ENCODE measurements at regions not wholly inside any gene's neighbourhood (a gene's known extent, or its start where the extent isn't known, plus 50 kb on each side); places are given as distances from the start of the nearest gene placed in this dataset.

DNA sequence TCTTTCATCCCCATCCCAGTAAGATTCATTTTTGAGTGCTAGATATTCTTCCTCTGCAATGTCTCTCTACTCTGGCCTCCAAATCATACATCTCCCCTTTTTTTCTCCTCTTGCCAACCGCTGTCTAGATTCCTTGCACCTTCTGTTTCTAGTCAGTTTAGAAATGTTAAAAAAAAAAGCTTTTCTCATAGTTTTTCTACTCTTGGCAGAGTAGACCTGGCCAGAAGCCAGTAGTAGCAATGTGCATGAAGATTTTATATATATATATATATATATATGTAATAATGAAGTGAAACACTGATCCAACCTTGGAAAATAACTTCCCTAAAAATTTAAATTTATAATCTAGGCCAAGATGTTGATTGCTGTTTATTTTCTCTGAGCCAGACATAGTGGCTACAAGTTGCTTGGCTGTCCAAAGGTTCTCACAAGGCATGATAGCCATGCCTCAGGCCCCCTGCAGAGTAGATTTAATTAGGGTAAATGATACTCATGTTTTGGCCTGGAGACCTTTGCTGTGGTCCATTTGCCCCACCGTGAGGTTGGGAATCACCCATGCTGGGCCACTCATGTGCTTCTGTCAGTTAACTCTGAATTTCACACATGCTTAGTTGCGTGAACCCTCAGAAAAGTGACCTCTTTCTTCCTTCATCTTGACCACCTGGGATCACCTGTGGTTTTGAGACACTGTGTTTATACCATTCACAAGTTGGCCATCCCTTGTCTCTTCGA lies 103.4 kb upstream of the KCNE2 start:
- no peak for TF ChIP-seq EZH2phosphoT487 (IDR thresholded peaks at IDR 0.05; ENCODE audit: low read depth, severe bottlenecking, unreplicated experiment)
- TF ChIP-seq, protein P1, sequence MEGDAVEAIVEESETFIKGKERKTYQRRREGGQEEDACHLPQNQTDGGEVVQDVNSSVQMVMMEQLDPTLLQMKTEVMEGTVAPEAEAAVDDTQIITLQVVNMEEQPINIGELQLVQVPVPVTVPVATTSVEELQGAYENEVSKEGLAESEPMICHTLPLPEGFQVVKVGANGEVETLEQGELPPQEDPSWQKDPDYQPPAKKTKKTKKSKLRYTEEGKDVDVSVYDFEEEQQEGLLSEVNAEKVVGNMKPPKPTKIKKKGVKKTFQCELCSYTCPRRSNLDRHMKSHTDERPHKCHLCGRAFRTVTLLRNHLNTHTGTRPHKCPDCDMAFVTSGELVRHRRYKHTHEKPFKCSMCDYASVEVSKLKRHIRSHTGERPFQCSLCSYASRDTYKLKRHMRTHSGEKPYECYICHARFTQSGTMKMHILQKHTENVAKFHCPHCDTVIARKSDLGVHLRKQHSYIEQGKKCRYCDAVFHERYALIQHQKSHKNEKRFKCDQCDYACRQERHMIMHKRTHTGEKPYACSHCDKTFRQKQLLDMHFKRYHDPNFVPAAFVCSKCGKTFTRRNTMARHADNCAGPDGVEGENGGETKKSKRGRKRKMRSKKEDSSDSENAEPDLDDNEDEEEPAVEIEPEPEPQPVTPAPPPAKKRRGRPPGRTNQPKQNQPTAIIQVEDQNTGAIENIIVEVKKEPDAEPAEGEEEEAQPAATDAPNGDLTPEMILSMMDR (IDR thresholded peaks at IDR 0.05; ENCODE audit: poor library complexity), result no peak
- no peak for TF ChIP-seq EZH2 (IDR thresholded peaks at IDR 0.05; ENCODE audit: borderline replicate concordance)
- Histone ChIP-seq H3K9me3 (ENCODE audit: low read depth) (no peaks in the 10 kb centered on the region), H3K27ac (no peak overlapping the region), H3K4me3 (no peak overlapping the region), H3K4me1 (ENCODE audit: insufficient read depth) (peaks cover 9% of the 10 kb centered on the region), H3K9me2 (replicated peaks; ENCODE audit: insufficient read depth) (no peaks in the 10 kb centered on the region), H3K36me3 (replicated peaks; ENCODE audit: insufficient read depth, low read depth) (no peaks in the 10 kb centered on the region), H3K27me3 (no peaks in the 10 kb centered on the region), H4K20me1 (ENCODE audit: insufficient read depth, poor library complexity, severe bottlenecking) (no peaks in the 10 kb centered on the region), H3K4me2 (no peak overlapping the region), H2AFZ (no peak overlapping the region), H3K79me2 (no peaks in the 10 kb centered on the region)
- WGBS (ENCODE audit: low lambda C conversion rate, missing lambda C conversion rate), result 80% methylated on average over 4 of the region's 4 CpGs
- no peak for DNase-seq (ENCODE audit: low spot score)

DNA sequence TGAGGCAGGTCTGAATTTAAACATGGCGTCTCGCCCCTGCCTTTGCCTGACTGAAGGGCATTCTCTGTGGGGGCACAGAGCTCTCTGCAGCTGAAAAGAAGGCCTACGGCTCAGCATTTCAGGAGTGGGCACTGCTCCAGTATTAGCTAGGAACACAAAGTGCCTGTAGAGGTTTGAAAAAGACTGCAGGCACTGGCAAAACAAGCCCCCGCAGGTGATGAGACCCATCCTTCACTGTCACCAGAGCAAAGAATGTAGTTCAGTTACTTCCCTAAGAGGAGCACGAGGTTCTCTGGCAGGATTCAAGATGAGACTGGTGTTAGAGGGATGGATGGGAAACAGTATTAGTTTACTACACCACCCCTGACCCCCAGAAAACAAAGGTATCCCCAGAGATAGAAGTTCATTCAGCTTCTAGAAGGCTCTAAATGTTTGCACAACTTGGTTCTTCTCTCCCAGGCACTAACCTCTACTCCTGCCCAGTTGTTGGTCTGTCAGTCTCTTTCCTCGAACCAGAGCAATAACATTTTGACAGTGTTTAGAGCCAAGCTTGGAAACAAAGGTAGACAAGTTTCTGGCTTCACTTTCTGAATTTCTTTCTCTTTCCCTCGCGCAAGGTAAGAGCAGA lies 101.9 kb upstream of the KCNE2 start:
- no peaks in the 10 kb centered on the region for H3K27me3 ChIP-seq
- peaks cover 9% of the 10 kb centered on the region for H3K4me1 ChIP-seq (ENCODE audit: insufficient read depth)
- 68% methylated on average over 8 of the region's 8 CpGs for WGBS (ENCODE audit: low lambda C conversion rate, missing lambda C conversion rate)
- H3K9me3 ChIP-seq (ENCODE audit: low read depth), result no peaks in the 10 kb centered on the region
- TF ChIP-seq EZH2 (IDR thresholded peaks at IDR 0.05; ENCODE audit: borderline replicate concordance) (no peak), EZH2phosphoT487 (IDR thresholded peaks at IDR 0.05; ENCODE audit: low read depth, severe bottlenecking, unreplicated experiment) (no peak)
- TF ChIP-seq, protein P1 (IDR thresholded peaks at IDR 0.05; ENCODE audit: poor library complexity), result no peak
- no peaks in the 10 kb centered on the region for H4K20me1 ChIP-seq (ENCODE audit: insufficient read depth, poor library complexity, severe bottlenecking)
- no peaks in the 10 kb centered on the region for H3K79me2 ChIP-seq
- H3K36me3 ChIP-seq (replicated peaks; ENCODE audit: insufficient read depth, low read depth), result no peaks in the 10 kb centered on the region
- no peak overlapping the region for H3K4me2 ChIP-seq
- H3K27ac ChIP-seq, result peak overlapping the region; percentile 48
- DNase-seq (ENCODE audit: low spot score), result peak; percentile 8
- H3K4me3 ChIP-seq, result no peak overlapping the region
- no peaks in the 10 kb centered on the region for H3K9me2 ChIP-seq (replicated peaks; ENCODE audit: insufficient read depth)
- no peak overlapping the region for H2AFZ ChIP-seq

DNA sequence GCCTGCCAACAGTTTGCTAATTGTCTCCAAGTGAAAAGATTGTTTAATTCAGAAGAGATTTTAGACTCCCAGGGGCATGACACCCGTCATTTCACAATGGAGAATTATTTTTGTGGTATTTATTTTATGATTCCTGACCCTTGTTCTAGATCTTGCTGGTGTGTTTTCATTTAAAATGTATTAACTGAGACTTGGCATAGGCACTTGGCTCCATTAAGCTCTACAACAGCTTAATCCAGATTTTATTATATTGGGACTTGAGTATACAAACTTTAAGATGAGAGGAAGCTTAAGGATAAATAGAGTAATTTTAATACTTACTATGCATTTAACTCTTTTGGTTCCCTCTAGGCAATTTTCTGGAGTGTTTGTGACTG lies 101.3 kb upstream of the KCNE2 start:
- no peaks in the 10 kb centered on the region for H3K9me2 ChIP-seq (replicated peaks; ENCODE audit: insufficient read depth)
- H3K79me2 ChIP-seq, result no peaks in the 10 kb centered on the region
- no peak overlapping the region for H2AFZ ChIP-seq
- TF ChIP-seq EZH2 (IDR thresholded peaks at IDR 0.05; ENCODE audit: borderline replicate concordance) (no peak), EZH2phosphoT487 (IDR thresholded peaks at IDR 0.05; ENCODE audit: low read depth, severe bottlenecking, unreplicated experiment) (peak; percentile 70)
- TF ChIP-seq, protein P1 (IDR thresholded peaks at IDR 0.05; ENCODE audit: poor library complexity), result no peak
- no peak overlapping the region for H3K4me2 ChIP-seq
- H3K4me3 ChIP-seq, result no peak overlapping the region
- H3K27ac ChIP-seq, result peak overlapping the region; percentile 48
- no peaks in the 10 kb centered on the region for H3K36me3 ChIP-seq (replicated peaks; ENCODE audit: insufficient read depth, low read depth)
- H3K4me1 ChIP-seq (ENCODE audit: insufficient read depth), result peaks cover 9% of the 10 kb centered on the region
- H3K9me3 ChIP-seq (ENCODE audit: low read depth), result no peaks in the 10 kb centered on the region
- no peak for DNase-seq (ENCODE audit: low spot score)
- no peaks in the 10 kb centered on the region for H3K27me3 ChIP-seq
- WGBS (ENCODE audit: low lambda C conversion rate, missing lambda C conversion rate), result 47% methylated on average over 1 of the region's 1 CpG
- no peaks in the 10 kb centered on the region for H4K20me1 ChIP-seq (ENCODE audit: insufficient read depth, poor library complexity, severe bottlenecking)

All from hepatocyte (in vitro differentiated cells).